ENCODE measurements at regions not wholly inside any gene's neighbourhood (a gene's known extent, or its start where the extent isn't known, plus 50 kb on each side); places are given as distances from the start of the nearest gene placed in this dataset.
"Not testable (repeated sequence)": the region's sequence is repeated elsewhere in the genome, so short reads cannot be mapped to it uniquely, and the experiment has no call there.

DNA sequence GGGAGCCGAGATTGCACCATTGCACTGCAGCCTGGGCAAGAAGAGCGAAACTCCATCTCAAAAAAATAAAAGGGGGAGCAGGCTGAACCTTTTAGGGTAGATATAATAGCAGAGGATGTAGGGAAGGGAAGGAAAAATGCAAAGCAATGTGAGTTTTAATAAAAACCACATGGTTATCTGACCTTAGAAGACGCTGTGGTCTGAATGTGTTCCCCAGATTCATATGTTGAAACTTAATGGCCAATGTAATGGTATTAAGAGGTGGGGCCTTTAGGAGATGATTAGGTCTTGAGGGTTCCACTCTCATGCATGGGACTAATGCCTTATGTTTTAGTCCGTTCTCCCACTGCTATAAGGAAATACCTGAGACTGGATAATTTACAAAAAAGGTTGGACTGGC, 114.1 kb upstream of the STX18 start:
- no peak for DNase-seq (ENCODE audit: low read depth, low spot score)

DNA sequence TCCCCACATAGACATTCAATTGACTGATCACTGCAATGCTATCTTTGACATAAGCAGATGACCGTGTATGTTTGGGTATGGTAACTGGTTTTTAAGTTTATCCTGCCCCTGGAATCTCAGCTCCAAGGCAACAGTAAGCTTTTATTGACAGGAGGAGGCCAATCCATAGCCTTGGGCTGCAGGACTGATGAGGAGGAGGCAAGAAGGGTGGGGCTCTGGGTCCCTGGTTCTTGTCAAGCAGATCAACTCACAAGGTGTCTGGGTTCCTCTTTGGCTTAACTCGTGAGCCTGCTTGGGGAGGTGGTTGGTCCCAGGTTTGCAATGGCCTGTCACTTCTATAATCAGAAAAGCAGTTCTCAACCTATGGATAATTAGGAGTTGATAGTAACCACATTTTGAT, 113.2 kb upstream of the STX18 start:
- DNase-seq (ENCODE audit: low read depth, low spot score) = no peak
- no peak overlapping the region for H3K4me3 ChIP-seq (ENCODE audit: low read length)

More for the DNA sequence above, 114.1 kb upstream of the STX18 start:
- no peak overlapping the region for H3K4me3 ChIP-seq (ENCODE audit: low read length)

DNA sequence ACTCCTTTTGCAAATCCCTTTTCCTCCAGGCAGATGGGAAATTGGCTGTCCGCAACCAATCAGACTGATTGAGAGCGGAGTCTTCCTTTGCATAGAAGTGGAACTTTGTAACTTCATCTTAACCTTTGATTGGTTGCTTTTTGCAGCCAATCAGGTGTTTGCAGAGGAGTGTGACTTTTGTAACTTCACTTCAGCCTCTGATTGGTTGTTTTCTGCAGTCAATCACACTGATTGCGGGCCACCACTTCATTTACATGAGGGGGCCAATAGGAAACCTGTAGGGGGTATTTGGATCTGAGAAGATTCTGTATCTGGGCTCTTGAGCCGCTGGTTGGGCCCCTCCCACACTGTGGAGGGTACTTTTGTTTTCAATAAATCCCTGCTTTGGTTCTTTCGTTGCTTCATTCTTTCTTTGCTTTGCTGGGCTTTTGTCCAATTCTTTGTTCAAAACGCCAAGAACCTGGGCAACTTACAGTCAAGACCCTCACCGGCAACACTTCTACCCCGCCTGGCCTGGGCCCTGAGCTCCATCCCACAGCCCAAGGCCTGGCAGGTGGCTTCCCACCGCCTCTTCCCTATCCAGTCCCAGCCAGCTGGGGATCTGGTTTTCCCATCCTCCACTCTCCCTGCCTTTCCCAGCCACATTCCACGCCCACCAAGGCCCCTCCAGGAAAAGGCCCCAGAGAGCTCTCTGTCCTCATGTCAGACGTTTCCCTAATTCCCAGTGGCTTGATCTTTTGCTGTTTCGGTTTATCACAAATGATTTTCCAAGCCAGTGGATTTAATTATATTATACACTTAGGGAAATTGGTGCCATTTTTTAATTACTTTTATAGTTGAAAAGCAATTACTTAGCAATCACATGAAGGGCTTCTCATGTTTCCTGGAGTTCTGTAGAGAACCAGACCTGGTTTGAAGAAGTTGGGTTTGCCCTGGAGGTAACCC, 110.2 kb upstream of the STX18 start:
- peak; percentile 22 for DNase-seq (ENCODE audit: low read depth, low spot score)

GRCh38 chr4:4647041-4647440, 105.2 kb upstream of the STX18 start:
- no peak overlapping the region for H3K4me3 ChIP-seq (ENCODE audit: low read length)
- no peak for DNase-seq (ENCODE audit: low read depth, low spot score)

More for the DNA sequence above, 110.2 kb upstream of the STX18 start:
- no peak overlapping the region for H3K4me3 ChIP-seq (ENCODE audit: low read length)

- no peak overlapping the region for H3K4me3 ChIP-seq (ENCODE audit: low read length)
- DNase-seq (ENCODE audit: low read depth, low spot score) = no peak
These were observed 103.9 kb upstream of the STX18 start for GRCh38 chr4:4645743-4646142.

GRCh38 chr4:4644277-4644676, 102.4 kb upstream of the STX18 start:
- not testable (repeated sequence) for H3K4me3 ChIP-seq (ENCODE audit: low read length); DNase-seq (ENCODE audit: low read depth, low spot score)

DNA sequence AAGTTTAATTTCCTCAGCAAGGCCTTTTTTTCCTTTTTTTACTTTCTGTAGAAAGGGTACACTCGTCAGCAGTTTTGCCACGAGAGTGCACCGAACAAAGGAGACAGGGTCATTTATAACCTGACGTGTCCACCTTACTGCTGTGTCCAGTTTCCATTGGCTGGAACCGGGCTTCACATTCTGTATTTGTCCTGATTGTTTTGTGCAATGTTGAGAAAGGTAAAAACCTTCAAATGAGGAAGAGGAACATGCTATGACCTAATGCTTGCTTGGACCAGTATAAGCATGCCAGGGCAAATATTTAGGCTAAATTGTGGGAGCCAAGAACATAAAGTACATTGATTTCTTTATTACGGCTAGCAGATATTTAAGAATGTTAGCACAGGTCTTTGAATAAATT, 101.9 kb upstream of the STX18 start:
- DNase-seq (ENCODE audit: low read depth, low spot score); H3K4me3 ChIP-seq (ENCODE audit: low read length): not testable (repeated sequence)

DNA sequence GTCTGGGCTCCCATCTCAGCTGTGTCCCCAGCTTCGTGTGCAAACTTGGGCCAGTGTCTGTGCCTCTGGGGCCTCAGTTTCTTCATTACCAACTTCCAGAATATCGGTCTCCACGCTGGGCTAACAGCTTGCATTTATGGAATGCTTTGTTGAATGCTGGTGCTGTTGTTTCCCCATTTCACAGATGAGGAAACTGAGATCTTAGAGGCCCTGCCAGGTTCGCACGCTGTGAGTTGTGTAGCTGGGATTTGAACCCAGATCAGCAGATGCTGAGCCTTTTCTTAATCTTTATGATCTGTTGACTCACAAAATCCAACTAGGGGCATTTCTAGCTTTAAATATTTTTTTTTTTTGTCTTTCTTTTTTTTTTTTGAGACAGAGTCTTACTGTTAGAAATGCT, 101.5 kb upstream of the STX18 start:
- DNase-seq (ENCODE audit: low read depth, low spot score) = no peak

DNA sequence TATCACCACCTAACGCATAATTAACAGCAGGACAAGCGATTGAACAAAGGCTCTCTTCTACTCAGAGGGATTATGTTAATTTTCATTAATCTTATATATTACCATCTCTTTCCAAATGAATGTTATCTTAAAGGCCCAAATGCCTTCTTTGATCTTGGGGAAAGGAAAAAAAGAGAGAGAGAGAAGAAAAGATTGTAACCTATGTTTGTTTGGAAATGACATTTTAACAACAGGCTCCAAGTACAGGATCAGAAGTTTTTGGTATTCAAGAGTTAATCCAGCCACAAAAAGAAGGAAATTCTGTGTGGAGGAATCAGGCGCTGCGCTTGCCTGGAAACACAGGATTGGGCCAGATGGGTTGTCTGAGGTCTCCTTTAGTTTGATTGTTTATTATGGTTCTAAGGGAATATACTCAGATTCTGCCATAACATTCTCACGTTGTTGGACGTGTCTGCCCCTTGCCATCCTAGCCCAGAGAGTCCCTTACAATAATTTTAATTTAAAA, 100.7 kb upstream of the STX18 start:
- DNase-seq (ENCODE audit: low read depth, low spot score) = no peak
- no peak overlapping the region for H3K4me3 ChIP-seq (ENCODE audit: low read length)

More for the DNA sequence above, 101.5 kb upstream of the STX18 start:
- H3K4me3 ChIP-seq (ENCODE audit: low read length) = no peak overlapping the region

DNA sequence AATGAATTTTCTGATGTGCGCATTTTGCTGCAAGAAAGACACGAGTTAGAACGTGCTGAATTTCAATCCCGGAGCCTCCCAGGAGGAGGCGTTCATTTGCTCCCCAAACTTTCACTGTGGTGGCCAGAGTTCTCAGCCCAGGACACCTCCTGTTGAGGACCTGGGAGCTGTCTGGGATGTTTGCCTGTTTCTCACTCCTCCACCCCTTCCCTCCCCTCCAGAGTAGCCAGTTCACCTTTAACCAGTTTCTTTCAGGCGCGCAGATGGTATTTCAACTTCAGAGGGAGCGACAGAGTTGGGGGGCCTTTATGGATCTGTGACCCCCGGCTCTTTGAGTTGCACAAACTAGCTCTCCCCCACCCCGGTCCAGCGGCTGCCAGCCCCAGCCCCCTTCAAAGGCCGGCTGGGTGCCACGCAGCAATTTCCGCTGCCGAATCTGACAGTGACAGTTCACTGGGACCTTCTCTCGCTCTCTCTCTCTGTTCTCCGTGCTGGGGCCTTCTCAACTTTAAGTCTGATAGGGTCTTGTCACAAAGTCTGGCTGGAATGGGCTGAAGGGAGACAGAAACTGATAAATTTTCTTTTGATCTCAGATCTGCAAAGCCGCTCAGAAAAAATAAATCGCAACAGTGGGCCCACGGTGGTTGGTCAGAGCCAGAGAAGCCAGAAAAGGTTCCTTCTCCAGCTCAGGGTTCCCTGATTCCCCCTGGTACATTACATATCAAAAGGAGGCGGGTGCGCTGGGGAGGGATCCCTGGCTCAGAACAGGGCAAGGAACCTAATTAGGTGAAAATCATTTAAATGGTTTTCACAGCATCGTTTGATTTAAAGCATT, 100.0 kb upstream of the STX18 start:
- DNase-seq (ENCODE audit: low read depth, low spot score) = no peak
- H3K4me3 ChIP-seq (ENCODE audit: low read length) = no peak overlapping the region

DNA sequence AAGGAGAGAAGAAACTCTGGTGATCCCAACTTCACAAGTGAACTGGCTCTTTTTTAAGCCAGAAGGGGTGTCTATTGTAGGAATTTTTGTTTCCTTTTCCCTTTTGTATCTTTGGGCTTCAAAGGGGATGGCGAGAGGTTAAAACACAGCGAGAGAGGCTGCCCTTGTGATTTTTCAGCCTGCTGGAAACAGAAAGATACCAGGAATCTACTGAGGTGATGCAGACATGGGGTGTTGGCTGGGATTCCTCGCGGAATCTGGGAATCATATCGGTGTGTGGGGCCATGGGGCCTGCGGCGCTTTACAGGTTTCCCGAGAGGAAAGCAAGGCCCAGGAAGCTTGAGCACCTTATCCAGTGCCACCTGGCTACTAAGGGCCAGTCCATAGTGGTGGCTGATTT, 99.4 kb upstream of the STX18 start:
- DNase-seq (ENCODE audit: low read depth, low spot score) = no peak
- no peak overlapping the region for H3K4me3 ChIP-seq (ENCODE audit: low read length)

DNA sequence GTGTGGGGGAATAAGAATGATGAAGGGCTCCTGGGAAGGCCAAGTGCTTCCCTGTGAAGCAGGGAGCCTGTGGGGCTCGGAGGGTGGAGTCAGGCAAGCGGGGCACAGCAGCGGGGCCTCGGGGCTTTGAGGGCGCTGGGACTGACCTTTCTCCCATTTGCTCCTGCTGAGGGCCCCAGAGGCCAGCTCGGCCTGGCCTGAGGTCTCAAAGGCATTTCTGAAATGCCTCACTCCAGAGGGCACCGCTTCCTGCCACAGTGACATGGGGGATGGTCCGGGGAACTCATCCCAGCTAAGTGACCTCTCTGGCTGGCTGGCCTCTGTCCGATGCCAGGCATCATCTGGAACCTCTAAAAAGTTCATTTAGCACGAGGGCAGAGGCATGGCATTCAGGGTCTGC, 98.8 kb upstream of the STX18 start:
- no peak overlapping the region for H3K4me3 ChIP-seq (ENCODE audit: low read length)
- DNase-seq (ENCODE audit: low read depth, low spot score) = no peak

DNA sequence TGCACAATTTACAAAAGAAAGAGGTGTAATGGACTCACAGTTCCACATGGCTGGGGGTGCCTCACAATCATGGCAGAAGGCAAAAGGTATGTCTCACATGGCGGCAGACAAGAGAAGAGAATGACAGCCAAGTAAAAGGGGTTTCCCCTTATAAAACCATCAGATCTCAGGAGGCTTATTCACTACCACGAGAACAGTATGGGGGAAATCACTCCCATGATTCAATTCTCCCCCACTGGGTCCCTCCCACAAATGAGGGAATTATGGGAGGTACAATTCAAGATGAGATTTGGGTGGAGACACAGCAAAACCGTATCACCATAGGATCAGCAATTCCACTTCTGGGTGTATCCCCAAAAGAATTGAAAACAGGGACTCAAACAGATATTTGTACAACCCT, 97.5 kb upstream of the STX18 start:
- DNase-seq (ENCODE audit: low read depth, low spot score) = no peak
- no peak overlapping the region for H3K4me3 ChIP-seq (ENCODE audit: low read length)

GRCh38 chr4:4637710-4638109, 95.9 kb upstream of the STX18 start:
- DNase-seq (ENCODE audit: low read depth, low spot score) = no peak
- H3K4me3 ChIP-seq (ENCODE audit: low read length) = no peak overlapping the region

DNA sequence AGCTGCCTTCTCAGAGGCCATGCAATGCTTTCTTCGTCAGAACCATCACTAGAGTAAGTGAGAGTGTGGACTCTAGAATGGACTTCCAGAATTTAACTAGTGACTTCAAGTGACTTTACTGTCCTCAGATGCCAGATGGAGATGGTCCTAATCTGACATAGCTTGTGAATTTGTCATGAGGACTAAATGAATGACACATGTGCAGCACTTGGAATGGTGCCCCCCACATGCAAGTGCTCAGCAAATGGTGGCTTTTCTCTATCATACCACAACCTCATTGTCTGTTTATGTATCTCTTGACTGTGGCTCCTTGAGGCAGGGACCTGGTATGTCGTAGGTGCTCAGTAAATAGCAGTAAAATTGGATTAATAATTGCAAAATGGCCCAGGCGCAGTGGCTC, 91.6 kb upstream of the STX18 start:
- no peak for DNase-seq (ENCODE audit: low read depth, low spot score)
- H3K4me3 ChIP-seq (ENCODE audit: low read length) = no peak overlapping the region

- no peak for DNase-seq (ENCODE audit: low read depth, low spot score)
- no peak overlapping the region for H3K4me3 ChIP-seq (ENCODE audit: low read length)
These were observed 89.3 kb upstream of the STX18 start for GRCh38 chr4:4631150-4631549.

GRCh38 chr4:4627906-4628305, 86.1 kb upstream of the STX18 start:
- no peak for DNase-seq (ENCODE audit: low read depth, low spot score)
- H3K4me3 ChIP-seq (ENCODE audit: low read length) = no peak overlapping the region

DNA sequence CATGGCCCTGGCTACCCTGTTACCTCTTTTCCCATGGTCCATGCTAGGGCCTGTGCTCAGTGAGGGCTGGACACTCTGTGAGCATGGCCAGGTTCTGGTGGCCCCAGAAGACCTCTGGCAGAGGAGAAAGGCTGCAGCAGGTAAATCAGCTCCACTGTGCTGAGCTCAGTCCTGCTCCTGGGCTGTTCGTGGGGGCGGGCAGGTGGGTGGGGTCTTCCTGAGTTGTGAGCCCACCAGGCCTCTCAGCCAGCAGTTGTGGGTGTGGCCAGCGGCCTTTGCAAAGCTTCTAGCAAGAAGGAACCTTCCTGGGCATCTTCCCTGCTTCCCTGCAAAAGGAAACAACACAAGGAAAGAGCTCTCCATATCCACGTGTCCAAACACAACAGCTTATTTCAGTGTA, 85.3 kb upstream of the STX18 start:
- DNase-seq (ENCODE audit: low read depth, low spot score) = no peak
- no peak overlapping the region for H3K4me3 ChIP-seq (ENCODE audit: low read length)

DNA sequence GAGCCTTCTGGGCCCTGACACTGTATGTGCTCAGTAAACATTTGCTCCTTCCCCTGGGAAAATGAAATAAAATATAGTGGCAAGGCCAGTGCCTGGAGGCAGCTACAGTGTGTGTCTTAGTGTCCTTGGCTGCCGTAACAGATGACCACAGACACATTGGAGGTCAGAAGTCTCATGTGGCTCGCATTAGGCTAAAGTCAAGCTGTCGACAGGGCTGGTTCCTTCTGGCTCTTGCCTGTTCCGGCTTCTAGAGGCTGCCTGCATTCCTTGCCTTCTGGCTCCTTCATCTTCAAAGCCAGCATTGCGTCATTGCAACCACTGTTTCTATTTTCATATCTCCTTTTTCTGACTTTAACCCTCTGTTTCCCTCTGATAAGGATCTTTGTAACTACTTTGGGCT, 83.6 kb upstream of the STX18 start:
- no peak overlapping the region for H3K4me3 ChIP-seq (ENCODE audit: low read length)
- DNase-seq (ENCODE audit: low read depth, low spot score) = peak; percentile 6

DNA sequence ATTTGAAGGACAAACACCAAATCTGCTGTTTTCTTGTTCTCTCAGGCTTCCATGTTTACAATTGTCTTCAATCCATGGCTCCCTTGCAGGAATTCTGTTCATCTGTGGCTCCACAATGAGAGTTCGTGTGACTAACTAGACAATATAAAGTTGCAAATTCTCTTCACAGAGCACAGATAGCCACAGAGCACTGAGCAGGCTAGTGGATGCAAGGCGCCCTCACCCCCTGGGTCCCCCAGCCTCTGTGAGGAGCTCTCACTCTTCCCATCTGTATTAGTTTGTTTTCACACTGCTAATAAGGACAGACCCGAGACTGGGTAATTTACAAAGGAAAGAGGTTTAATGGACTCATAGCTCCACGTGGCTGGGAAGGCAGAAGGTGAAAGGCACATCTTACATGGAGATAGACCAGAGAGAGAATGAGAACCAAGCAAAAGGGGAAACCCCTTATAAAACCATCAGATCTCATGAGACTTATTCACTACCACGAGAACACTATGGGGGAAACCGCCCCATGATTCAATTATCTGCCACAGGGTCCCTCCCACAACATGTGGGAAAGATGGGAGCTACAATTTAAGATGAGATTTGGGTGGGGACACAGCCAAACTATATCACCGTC, 82.5 kb upstream of the STX18 start:
- no peak for DNase-seq (ENCODE audit: low read depth, low spot score)
- H3K4me3 ChIP-seq (ENCODE audit: low read length) = no peak overlapping the region

Measured in Jurkat, Clone E6-1 (cell line).